Hepatocyte (in vitro differentiated cells): ENCODE measurements at regions not wholly inside any gene's neighbourhood (a gene's known extent, or its start where the extent isn't known, plus 50 kb on each side); places are given as distances from the start of the nearest gene placed in this dataset.

Source experiments
- DNase-seq: peaks from one replicate; pipeline ENCODE4 v3.0.0-alpha.2; 2016; ENCODE audit warnings: low spot score
- H2AFZ ChIP-seq: fragments of 200-600 bp; sonication (generic); 2 replicates; pipeline ENCODE4 v1.6.0; 2016; ENCODE audit warnings: antibody characterized with exemption, mild to moderate bottlenecking
- H3K27ac ChIP-seq: fragments of 200-600 bp; sonication (generic); 2 replicates; pipeline ENCODE4 v1.5.1; 2016; ENCODE audit warnings: mild to moderate bottlenecking
- H3K27me3 ChIP-seq: fragments of 200-600 bp; sonication (generic); 2 replicates; pipeline ENCODE4 v1.6.1; 2016
- H3K36me3 ChIP-seq: fragments of 200-600 bp; sonication (generic); replicated peaks from 2 replicates; pipeline ENCODE4 v1.5.1; 2016; ENCODE audit warnings: low read depth; ENCODE audit not compliant: insufficient read depth
- H3K4me1 ChIP-seq: fragments of 200-600 bp; sonication (generic); 2 replicates; pipeline ENCODE4 v1.5.1; 2016; ENCODE audit warnings: mild to moderate bottlenecking, moderate library complexity; ENCODE audit not compliant: insufficient read depth
- H3K4me2 ChIP-seq: fragments of 200-600 bp; sonication (generic); 2 replicates; pipeline ENCODE4 v1.6.0; 2016
- H3K4me3 ChIP-seq: fragments of 200-600 bp; sonication (generic); 2 replicates; pipeline ENCODE4 v1.5.1; 2016; ENCODE audit warnings: mild to moderate bottlenecking
- H3K79me2 ChIP-seq: fragments of 200-600 bp; sonication (generic); 2 replicates; pipeline ENCODE4 v1.6.0; 2017; ENCODE audit warnings: mild to moderate bottlenecking
- H3K9me2 ChIP-seq: fragments of 200-600 bp; sonication (generic); replicated peaks from 2 replicates; pipeline ENCODE4 v1.6.0; 2017; ENCODE audit warnings: mild to moderate bottlenecking; ENCODE audit not compliant: insufficient read depth
- H3K9me3 ChIP-seq: fragments of 200-600 bp; sonication (generic); 2 replicates; pipeline ENCODE4 v1.5.1; 2016; ENCODE audit warnings: low read depth, mild to moderate bottlenecking
- H4K20me1 ChIP-seq: fragments of 200-600 bp; sonication (generic); 2 replicates; pipeline ENCODE4 v1.6.0; 2016; ENCODE audit warnings: mild to moderate bottlenecking; ENCODE audit not compliant: insufficient read depth, poor library complexity, severe bottlenecking
- EZH2 ChIP-seq: fragments of 200-600 bp; sonication (generic); IDR thresholded peaks from 2 replicates; pipeline ENCODE4 v1.6.1; 2016; ENCODE audit warnings: antibody characterized with exemption, mild to moderate bottlenecking, borderline replicate concordance
- EZH2phosphoT487 ChIP-seq: fragments of 200-600 bp; sonication (generic); IDR thresholded peaks from one replicate; pipeline ENCODE4 v1.6.1; 2018; ENCODE audit warnings: antibody characterized with exemption, mild to moderate bottlenecking, low read depth, moderate library complexity; ENCODE audit not compliant: unreplicated experiment, severe bottlenecking
- WGBS: methylation state at CpG from one replicate; pipeline ENCODE4 v1.1.6; 2016; ENCODE audit warnings: low lambda C conversion rate; ENCODE audit errors: missing lambda C conversion rate; 5-methylcytosine and 5-hydroxymethylcytosine counted together
- TF ChIP-seq, protein P1 (sequence below): fragments of 200-600 bp; sonication (generic); IDR thresholded peaks from 2 replicates; pipeline ENCODE4 v1.5.1; 2016; ENCODE audit warnings: antibody characterized with exemption, mild to moderate bottlenecking; ENCODE audit not compliant: poor library complexity

DNA sequence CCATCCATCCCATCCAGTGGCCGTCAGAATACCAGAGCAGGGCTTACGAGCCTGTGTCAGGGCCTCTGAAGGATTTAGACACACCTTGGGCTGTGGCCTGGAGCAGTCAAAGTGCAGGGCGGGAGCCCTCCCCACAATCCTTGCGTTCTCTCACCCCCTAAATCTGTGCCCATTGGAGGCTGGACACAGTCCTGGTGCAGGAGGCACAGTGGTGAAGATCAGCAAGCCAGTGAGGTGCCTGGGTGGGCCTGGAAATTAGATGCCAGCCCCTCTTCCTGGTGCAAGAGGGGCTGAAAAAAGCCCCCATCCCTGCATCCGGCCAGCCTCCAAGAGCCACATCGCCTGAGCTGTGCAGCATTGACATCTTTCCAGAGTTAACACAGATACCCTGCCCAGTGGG lies 1045.8 kb downstream of the TBC1D22A start:
- Histone ChIP-seq H3K4me2 (no peak overlapping the region), H3K4me3 (no peak overlapping the region), H3K9me2 (no peaks in the 10 kb centered on the region), H3K4me1 (no peaks in the 10 kb centered on the region), H4K20me1 (no peaks in the 10 kb centered on the region), H3K79me2 (no peaks in the 10 kb centered on the region), H3K36me3 (no peaks in the 10 kb centered on the region), H3K27me3 (no peaks in the 10 kb centered on the region), H2AFZ (no peak overlapping the region), H3K27ac (no peak overlapping the region), H3K9me3 (no peaks in the 10 kb centered on the region)
- WGBS, result 71% methylated on average over 6 of the region's 6 CpGs
- DNase-seq, result no peak
- TF ChIP-seq EZH2 (no peak), EZH2phosphoT487 (no peak)
- TF ChIP-seq, protein P1, sequence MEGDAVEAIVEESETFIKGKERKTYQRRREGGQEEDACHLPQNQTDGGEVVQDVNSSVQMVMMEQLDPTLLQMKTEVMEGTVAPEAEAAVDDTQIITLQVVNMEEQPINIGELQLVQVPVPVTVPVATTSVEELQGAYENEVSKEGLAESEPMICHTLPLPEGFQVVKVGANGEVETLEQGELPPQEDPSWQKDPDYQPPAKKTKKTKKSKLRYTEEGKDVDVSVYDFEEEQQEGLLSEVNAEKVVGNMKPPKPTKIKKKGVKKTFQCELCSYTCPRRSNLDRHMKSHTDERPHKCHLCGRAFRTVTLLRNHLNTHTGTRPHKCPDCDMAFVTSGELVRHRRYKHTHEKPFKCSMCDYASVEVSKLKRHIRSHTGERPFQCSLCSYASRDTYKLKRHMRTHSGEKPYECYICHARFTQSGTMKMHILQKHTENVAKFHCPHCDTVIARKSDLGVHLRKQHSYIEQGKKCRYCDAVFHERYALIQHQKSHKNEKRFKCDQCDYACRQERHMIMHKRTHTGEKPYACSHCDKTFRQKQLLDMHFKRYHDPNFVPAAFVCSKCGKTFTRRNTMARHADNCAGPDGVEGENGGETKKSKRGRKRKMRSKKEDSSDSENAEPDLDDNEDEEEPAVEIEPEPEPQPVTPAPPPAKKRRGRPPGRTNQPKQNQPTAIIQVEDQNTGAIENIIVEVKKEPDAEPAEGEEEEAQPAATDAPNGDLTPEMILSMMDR, result no peak

DNA sequence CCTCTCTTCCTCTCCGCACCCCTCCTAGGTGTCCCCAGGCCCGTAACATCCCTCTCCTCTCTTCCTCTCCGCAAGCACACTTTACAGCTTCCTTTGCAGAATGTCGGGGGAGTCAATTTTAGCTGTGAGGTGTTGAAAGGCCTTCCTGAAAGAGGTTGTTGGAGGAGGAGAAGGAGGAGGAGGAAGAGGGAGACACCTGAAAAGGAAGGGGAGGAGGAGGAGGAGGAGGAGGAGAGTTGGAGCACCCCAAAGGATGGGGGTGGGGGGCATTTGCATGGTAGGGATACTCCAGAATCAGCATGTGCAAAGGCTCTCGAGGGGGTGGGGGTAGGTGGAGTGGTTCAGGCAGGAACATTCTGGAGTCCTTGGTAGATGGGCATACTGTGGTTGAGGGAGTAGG lies 1045.1 kb downstream of the TBC1D22A start:
- Histone ChIP-seq H3K27me3 (no peaks in the 10 kb centered on the region), H3K9me2 (no peaks in the 10 kb centered on the region), H3K4me2 (no peak overlapping the region), H4K20me1 (no peaks in the 10 kb centered on the region), H3K36me3 (no peaks in the 10 kb centered on the region), H2AFZ (no peak overlapping the region), H3K9me3 (no peaks in the 10 kb centered on the region), H3K27ac (no peak overlapping the region), H3K79me2 (no peaks in the 10 kb centered on the region), H3K4me1 (no peaks in the 10 kb centered on the region), H3K4me3 (no peak overlapping the region)
- WGBS, result 87% methylated on average over 5 of the region's 5 CpGs
- no peak for DNase-seq
- TF ChIP-seq EZH2, result no peak
- TF ChIP-seq EZH2phosphoT487, result no peak
- TF ChIP-seq, protein P1, result no peak

DNA sequence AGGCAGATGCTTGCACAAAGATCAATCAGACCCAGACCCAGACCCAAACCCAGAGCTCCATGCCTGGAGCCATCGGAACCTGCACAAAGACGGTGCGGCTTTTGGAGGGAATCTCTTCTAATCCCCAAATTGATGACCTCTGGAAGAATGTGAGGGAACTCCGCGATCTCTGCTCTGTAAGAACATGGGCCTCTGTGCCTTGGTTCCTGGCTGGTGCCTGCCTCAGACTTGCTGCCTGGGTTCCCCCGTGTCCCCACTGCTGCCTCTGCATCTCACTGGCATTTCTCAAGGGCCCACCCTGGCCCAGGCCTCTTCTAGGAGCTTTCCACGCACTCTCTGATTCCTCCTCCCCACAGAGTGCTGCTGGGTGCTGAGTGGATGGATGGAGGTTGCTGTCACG lies 1044.4 kb downstream of the TBC1D22A start:
- H3K4me1 ChIP-seq, result no peaks in the 10 kb centered on the region
- no peak overlapping the region for H2AFZ ChIP-seq
- DNase-seq, result no peak
- no peak overlapping the region for H3K4me3 ChIP-seq
- no peak overlapping the region for H3K27ac ChIP-seq
- H3K79me2 ChIP-seq, result no peaks in the 10 kb centered on the region
- no peaks in the 10 kb centered on the region for H3K27me3 ChIP-seq
- no peaks in the 10 kb centered on the region for H3K9me3 ChIP-seq
- no peak overlapping the region for H3K4me2 ChIP-seq
- TF ChIP-seq EZH2 (no peak), EZH2phosphoT487 (no peak)
- TF ChIP-seq, protein P1, result no peak
- H3K9me2 ChIP-seq, result no peaks in the 10 kb centered on the region
- 83% methylated on average over 8 of the region's 8 CpGs for WGBS
- H4K20me1 ChIP-seq, result no peaks in the 10 kb centered on the region
- no peaks in the 10 kb centered on the region for H3K36me3 ChIP-seq

DNA sequence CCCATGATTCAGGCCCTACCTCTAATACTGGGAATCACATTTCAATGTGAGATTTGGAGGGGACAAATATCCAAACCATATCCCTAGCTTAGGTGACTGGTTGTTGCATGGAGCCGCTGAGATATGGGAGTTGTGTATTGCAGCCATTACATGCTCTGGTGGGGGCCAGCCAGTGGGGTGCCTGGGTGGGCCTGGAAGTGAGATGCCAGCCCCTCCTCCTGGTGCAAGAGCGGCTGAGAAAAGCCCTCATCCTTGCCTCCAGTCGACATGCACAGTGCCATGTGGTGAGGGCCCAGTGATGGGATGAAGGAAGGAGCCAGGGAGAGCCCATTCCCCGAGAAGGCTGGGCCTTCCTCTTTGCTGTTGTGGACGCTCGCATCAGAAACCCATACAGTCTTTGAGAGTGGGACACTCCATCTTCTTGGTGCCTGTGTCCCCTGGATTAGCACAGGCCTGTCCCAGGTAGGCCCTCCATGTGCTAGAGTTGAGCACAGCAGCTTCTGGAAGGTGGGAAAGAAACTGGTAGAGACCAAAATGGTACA lies 1043.0 kb downstream of the TBC1D22A start:
- TF ChIP-seq EZH2 (no peak), EZH2phosphoT487 (no peak)
- TF ChIP-seq, protein P1, result no peak
- Histone ChIP-seq H3K4me3 (no peak overlapping the region), H3K27me3 (no peaks in the 10 kb centered on the region), H3K9me2 (no peaks in the 10 kb centered on the region), H3K4me2 (no peak overlapping the region), H4K20me1 (no peaks in the 10 kb centered on the region), H2AFZ (no peak overlapping the region), H3K79me2 (no peaks in the 10 kb centered on the region), H3K9me3 (no peaks in the 10 kb centered on the region), H3K27ac (no peak overlapping the region), H3K4me1 (no peaks in the 10 kb centered on the region), H3K36me3 (no peaks in the 10 kb centered on the region)
- DNase-seq, result no peak
- WGBS, result 82% methylated on average over 6 of the region's 6 CpGs
